Cardiac muscle cell (in vitro differentiated cells and primary cell): ENCODE measurements at regions not wholly inside any gene's neighbourhood (a gene's known extent, or its start where the extent isn't known, plus 50 kb on each side); places are given as distances from the start of the nearest gene placed in this dataset.

Experiments used
- DNase-seq, 2 donors: peaks; one replicate each; pipeline versions ENCODE4 v3.0.0 to v3.0.0-alpha.2; 2010 to 2017; ENCODE audit warnings: low read depth in 1 of 2, low spot score in 1 of 2
- H3K27ac ChIP-seq: fragments of 200-600 bp; sonication (generic); 2 replicates; pipeline ENCODE4 v1.5.1; 2016
- H3K27me3 ChIP-seq: fragments of 200-600 bp; sonication (generic); 2 replicates; pipeline ENCODE4 v1.6.0; 2016; ENCODE audit warnings: control low read depth
- H3K36me3 ChIP-seq: fragments of 200-600 bp; sonication (generic); 2 replicates; pipeline ENCODE4 v1.5.1; 2016; ENCODE audit warnings: control low read depth
- H3K4me1 ChIP-seq: fragments of 200-600 bp; sonication (generic); 2 replicates; pipeline ENCODE4 v1.8.1; 2017; ENCODE audit warnings: low read depth, mild to moderate bottlenecking, mixed run types
- H3K4me3 ChIP-seq: fragments of 200-600 bp; sonication (generic); 2 replicates; pipeline ENCODE4 v1.5.1; 2016; ENCODE audit warnings: mild to moderate bottlenecking
- H3K9me3 ChIP-seq: fragments of 200-600 bp; sonication (generic); 2 replicates; pipeline ENCODE4 v1.5.1; 2017; ENCODE audit warnings: low read depth, mild to moderate bottlenecking, control low read depth
- CTCF ChIP-seq: IDR thresholded peaks from 2 replicates; pipeline ENCODE4 v1.5.1; 2012; ENCODE audit warnings: low read depth, mild to moderate bottlenecking, low read length

- Histone ChIP-seq H3K27me3 (no peaks in the 10 kb centered on the region), H3K9me3 (no peaks in the 10 kb centered on the region), H3K36me3 (no peaks in the 10 kb centered on the region), H3K27ac (no peak overlapping the region), H3K4me3 (no peak overlapping the region), H3K4me1 (no peaks in the 10 kb centered on the region)
- no peak for DNase-seq
- no peak for TF ChIP-seq CTCF
These were observed 105.6 kb downstream of the MIS18A start for GRCh38 chr21:32173121-32173724.

GRCh38 chr21:32172106-32172505 is 106.7 kb downstream of the MIS18A start:
- no peak for DNase-seq
- Histone ChIP-seq H3K4me1 (no peaks in the 10 kb centered on the region), H3K4me3 (no peak overlapping the region), H3K36me3 (no peaks in the 10 kb centered on the region), H3K9me3 (no peaks in the 10 kb centered on the region), H3K27ac (no peak overlapping the region), H3K27me3 (no peaks in the 10 kb centered on the region)
- no peak for TF ChIP-seq CTCF

GRCh38 chr21:32167513-32167912 is 111.3 kb downstream of the MIS18A start:
- no peaks in the 10 kb centered on the region for H3K27me3 ChIP-seq
- H3K4me3 ChIP-seq: no peak overlapping the region
- no peaks in the 10 kb centered on the region for H3K36me3 ChIP-seq
- H3K4me1 ChIP-seq: no peaks in the 10 kb centered on the region
- H3K9me3 ChIP-seq: no peaks in the 10 kb centered on the region
- no peak overlapping the region for H3K27ac ChIP-seq
- DNase-seq: no peak
- no peak for TF ChIP-seq CTCF

GRCh38 chr21:32163386-32163785 is 115.5 kb downstream of the MIS18A start:
- Histone ChIP-seq H3K9me3 (no peaks in the 10 kb centered on the region), H3K36me3 (no peaks in the 10 kb centered on the region), H3K27ac (no peak overlapping the region), H3K27me3 (no peaks in the 10 kb centered on the region), H3K4me1 (no peaks in the 10 kb centered on the region), H3K4me3 (no peak overlapping the region)
- DNase-seq: no peak
- no peak for TF ChIP-seq CTCF

- no peak for DNase-seq
- H3K27ac ChIP-seq: no peak overlapping the region
- no peaks in the 10 kb centered on the region for H3K9me3 ChIP-seq
- no peaks in the 10 kb centered on the region for H3K27me3 ChIP-seq
- no peaks in the 10 kb centered on the region for H3K4me1 ChIP-seq
- H3K4me3 ChIP-seq: no peak overlapping the region
- TF ChIP-seq CTCF: no peak
- H3K36me3 ChIP-seq: no peaks in the 10 kb centered on the region
These were observed 116.0 kb downstream of the MIS18A start for GRCh38 chr21:32162727-32163320.
